Activated CD4-positive, alpha-beta T cell treated with anti-CD3 and anti-CD28 coated beads for 36 hours (primary cell): ENCODE measurements at regions not wholly inside any gene's neighbourhood (a gene's known extent, or its start where the extent isn't known, plus 50 kb on each side); places are given as distances from the start of the nearest gene placed in this dataset.

Experiments
- ATAC-seq: fragments of 200-7000 bp; cut with Tn5 transposase; one replicate; pipeline ENCODE4 v1.10.0; 2021; ENCODE audit warnings: mild to moderate bottlenecking, moderate library complexity
- CTCF ChIA-PET: fragments of 350-600 bp; sonication (Branson Sonifier 250); formaldehyde crosslinking; loops from one replicate; lab custom pipeline; 2021; ENCODE audit warnings: antibody characterized with exemption; lab: Charles Lee
- POLR2A ChIA-PET: fragments of 350-600 bp; sonication (Branson Sonifier 250); formaldehyde crosslinking; loops from one replicate; lab custom pipeline; 2021; ENCODE audit warnings: antibody characterized with exemption, inconsistent platforms; lab: Charles Lee
- DNase-seq: peaks from one replicate; pipeline ENCODE4 v3.0.0-alpha.2; 2020
- H3K27ac Mint-ChIP-seq: one replicate; pipeline ENCODE4 v1.8.0; 2021; ENCODE audit warnings: mixed read lengths
- H3K27me3 Mint-ChIP-seq: one replicate; pipeline ENCODE4 v1.8.0; 2021; ENCODE audit warnings: mixed read lengths
- H3K36me3 Mint-ChIP-seq: one replicate; pipeline ENCODE4 v1.8.0; 2021; ENCODE audit warnings: low read depth, mixed read lengths
- H3K4me1 Mint-ChIP-seq: one replicate; pipeline ENCODE4 v1.8.0; 2021; ENCODE audit warnings: mixed read lengths
- H3K4me3 Mint-ChIP-seq: one replicate; pipeline ENCODE4 v1.8.0; 2021; ENCODE audit warnings: mild to moderate bottlenecking, moderate library complexity, mixed read lengths
- H3K9me3 Mint-ChIP-seq: one replicate; pipeline ENCODE4 v1.8.0; 2021; ENCODE audit warnings: low read depth, mixed read lengths
- intact Hi-C, 2 experiments: fragments of 100-400 bp; cut with DNase I in 1 of 2; cut with micrococcal nuclease in 1 of 2; formaldehyde crosslinking; loops; one replicate each; pipeline versions ENCODE4 v1.14.2 to v1.15.1; 2022 to 2024; cut with DNase I, micrococcal nuclease

DNA sequence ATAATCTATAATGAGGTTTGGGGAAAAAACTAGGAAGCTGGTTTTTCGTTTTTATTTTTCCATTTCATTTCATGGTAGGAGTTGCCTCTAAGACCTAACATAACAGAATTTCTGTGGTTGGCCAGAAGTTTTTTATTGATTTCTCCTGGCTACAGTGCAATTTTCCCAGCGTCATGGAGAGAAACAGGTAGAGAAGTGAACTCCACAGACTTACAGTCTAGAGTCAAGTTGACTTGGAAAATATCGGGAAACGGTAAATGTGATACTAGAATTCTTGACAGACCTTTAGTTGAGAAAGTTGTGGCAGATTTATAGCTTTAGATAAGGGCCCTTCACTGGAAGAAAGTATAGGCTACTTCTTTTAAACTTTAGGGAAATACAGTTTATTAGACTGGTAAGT is 238.3 kb downstream of the DOK5 start:
- Mint-ChIP-seq H3K4me3 (no peak overlapping the region), H3K9me3 (no peaks in the 10 kb centered on the region), H3K4me1 (no peaks in the 10 kb centered on the region), H3K27ac (no peak overlapping the region), H3K36me3 (no peaks in the 10 kb centered on the region), H3K27me3 (peaks cover 8% of the 10 kb centered on the region)
- POLR2A ChIA-PET, result no interaction called here
- CTCF ChIA-PET, result no interaction called here
- no peak for ATAC-seq
- no peak for DNase-seq
- intact Hi-C loops, result no loop called here

- CTCF ChIA-PET, result no interaction called here
- Mint-ChIP-seq H3K27me3 (peaks cover 3% of the 10 kb centered on the region), H3K4me1 (no peaks in the 10 kb centered on the region), H3K27ac (no peak overlapping the region), H3K9me3 (no peaks in the 10 kb centered on the region), H3K4me3 (no peak overlapping the region), H3K36me3 (no peaks in the 10 kb centered on the region)
- DNase-seq (no peak), ATAC-seq (no peak)
- POLR2A ChIA-PET, result no interaction called here
- intact Hi-C loops, result no loop called here
These were observed 235.7 kb downstream of the DOK5 start for GRCh38 chr20:54711071-54711470.

GRCh38 chr20:54710341-54710740 is 234.9 kb downstream of the DOK5 start:
- ChIA-PET CTCF (no interaction called here), POLR2A (no interaction called here)
- Mint-ChIP-seq H3K4me3 (no peak overlapping the region), H3K9me3 (no peaks in the 10 kb centered on the region), H3K27ac (no peak overlapping the region), H3K36me3 (no peaks in the 10 kb centered on the region), H3K27me3 (peaks cover 1% of the 10 kb centered on the region), H3K4me1 (no peaks in the 10 kb centered on the region)
- intact Hi-C loops, result no loop called here
- DNase-seq, result no peak
- no peak for ATAC-seq

DNA sequence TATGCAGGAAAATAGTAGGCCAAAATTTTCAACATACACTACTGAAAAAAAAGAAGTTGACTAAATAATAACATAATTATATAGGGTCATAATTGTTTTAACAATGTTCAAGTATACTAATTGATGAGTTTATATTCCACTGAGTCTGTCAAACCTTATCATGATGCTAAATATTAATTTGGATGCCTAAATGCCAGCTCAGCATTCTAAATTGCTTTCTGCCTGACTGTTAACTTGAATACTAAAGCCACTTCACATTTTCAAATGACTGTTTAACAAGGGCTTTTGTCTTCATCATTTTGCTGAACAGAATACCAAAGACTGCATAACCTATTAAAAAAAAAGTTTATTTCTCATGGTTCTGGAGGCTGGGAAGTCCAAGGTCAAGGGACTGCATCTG is 232.8 kb downstream of the DOK5 start:
- H3K4me3 Mint-ChIP-seq, result no peak overlapping the region
- DNase-seq (no peak), ATAC-seq (no peak)
- ChIA-PET POLR2A (no interaction called here), CTCF (no interaction called here)
- no peaks in the 10 kb centered on the region for H3K4me1 Mint-ChIP-seq
- H3K27ac Mint-ChIP-seq, result no peak overlapping the region
- no peaks in the 10 kb centered on the region for H3K36me3 Mint-ChIP-seq
- H3K27me3 Mint-ChIP-seq, result peaks cover 2% of the 10 kb centered on the region
- H3K9me3 Mint-ChIP-seq, result no peaks in the 10 kb centered on the region
- intact Hi-C loops, result no loop called here

GRCh38 chr20:54707801-54708200 is 232.4 kb downstream of the DOK5 start:
- no peak for DNase-seq
- ATAC-seq, result no peak
- H3K9me3 Mint-ChIP-seq, result no peaks in the 10 kb centered on the region
- no peaks in the 10 kb centered on the region for H3K4me1 Mint-ChIP-seq
- CTCF ChIA-PET, result no interaction called here
- intact Hi-C loops, result no loop called here
- H3K36me3 Mint-ChIP-seq, result no peaks in the 10 kb centered on the region
- POLR2A ChIA-PET, result no interaction called here
- H3K27ac Mint-ChIP-seq, result no peak overlapping the region
- H3K4me3 Mint-ChIP-seq, result no peak overlapping the region
- H3K27me3 Mint-ChIP-seq, result peaks cover 2% of the 10 kb centered on the region

DNA sequence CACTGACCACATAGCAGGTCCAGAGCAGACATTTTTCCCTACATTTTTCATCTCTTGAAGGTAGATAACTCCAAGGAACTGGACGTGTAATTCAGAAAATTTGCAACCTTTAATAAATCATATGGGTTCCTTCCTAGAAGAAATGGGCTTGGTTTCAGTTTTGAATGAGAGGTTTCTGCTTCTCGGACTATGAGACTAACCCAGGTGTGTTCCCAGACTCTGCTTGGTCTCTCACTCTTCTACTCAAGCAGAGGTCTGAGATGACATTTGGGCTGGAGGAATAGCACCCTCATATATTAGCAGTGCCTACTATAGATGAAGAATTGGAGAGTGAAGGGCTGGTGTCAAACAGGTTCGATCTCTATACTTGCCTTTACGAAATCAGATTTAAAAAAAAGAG is 231.2 kb downstream of the DOK5 start:
- ATAC-seq, result no peak

DNA sequence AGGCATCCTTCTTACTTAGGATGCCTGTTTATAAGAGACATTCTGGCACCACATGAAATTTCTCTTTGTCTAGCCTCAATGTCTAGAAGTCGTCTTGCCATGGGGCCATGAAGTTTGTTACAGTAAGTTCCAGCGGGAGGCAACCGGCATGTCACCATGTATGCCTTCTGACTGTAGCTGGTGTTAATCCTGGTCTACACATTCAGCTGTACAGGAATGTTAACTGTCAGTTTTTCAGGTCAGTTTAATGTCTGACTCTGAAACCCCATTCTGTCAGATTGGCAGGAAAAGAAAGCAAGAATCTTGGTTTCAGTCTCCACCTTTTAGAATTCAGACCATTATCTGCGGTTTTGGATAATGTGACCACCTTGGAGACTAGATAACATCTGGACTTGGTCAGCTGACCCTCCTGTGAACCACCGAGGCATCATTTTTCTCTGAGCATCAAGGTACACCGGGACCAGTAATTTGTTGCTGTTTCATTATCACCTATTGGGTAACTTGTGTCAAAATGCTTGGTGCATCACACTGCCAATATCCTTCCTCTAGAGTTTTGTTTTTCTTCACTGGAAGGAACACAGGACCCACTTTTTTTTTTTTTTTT is 228.7 kb downstream of the DOK5 start:
- intact Hi-C loops, result no loop called here
- H3K36me3 Mint-ChIP-seq, result no peaks in the 10 kb centered on the region
- DNase-seq (no peak), ATAC-seq (no peak)
- H3K4me3 Mint-ChIP-seq, result no peak overlapping the region
- no peaks in the 10 kb centered on the region for H3K9me3 Mint-ChIP-seq
- no peak overlapping the region for H3K27ac Mint-ChIP-seq
- peaks cover 3% of the 10 kb centered on the region for H3K27me3 Mint-ChIP-seq
- ChIA-PET CTCF (no interaction called here), POLR2A (no interaction called here)
- H3K4me1 Mint-ChIP-seq, result no peaks in the 10 kb centered on the region

More for the DNA sequence above, 231.2 kb downstream of the DOK5 start:
- intact Hi-C loops, result no loop called here
- H3K27ac Mint-ChIP-seq, result no peak overlapping the region
- DNase-seq, result no peak
- H3K27me3 Mint-ChIP-seq, result peaks cover 3% of the 10 kb centered on the region
- H3K4me1 Mint-ChIP-seq, result no peaks in the 10 kb centered on the region
- no peaks in the 10 kb centered on the region for H3K9me3 Mint-ChIP-seq
- CTCF ChIA-PET, result no interaction called here
- H3K4me3 Mint-ChIP-seq, result no peak overlapping the region
- no peaks in the 10 kb centered on the region for H3K36me3 Mint-ChIP-seq
- POLR2A ChIA-PET, result no interaction called here
